K562 (cell line): ENCODE measurements at regions not wholly inside any gene's neighbourhood (a gene's known extent, or its start where the extent isn't known, plus 50 kb on each side); places are given as distances from the start of the nearest gene placed in this dataset.

ENCODE experiments used
- CEBPG ChIP-seq, 3 experiments: fragments of 200-800 bp in 1 of 3; sonication (Bioruptor generic) in 1 of 3; sonication (generic) in 1 of 3; formaldehyde crosslinking in 1 of 3; IDR thresholded peaks in 2 of 3; conservative IDR thresholded peaks in 1 of 3; 2 replicates each; pipeline versions ENCODE4 v1.6.1 to v1.8.0; 2016 to 2022; ENCODE audit warnings: missing compliant biosample characterization in 2 of 3, missing genetic modification characterization in 2 of 3, mild to moderate bottlenecking in 1 of 3, missing genetic modification reagents in 1 of 3
- GTF2E2 ChIP-seq: fragments of 200-800 bp; sonication (Bioruptor generic); IDR thresholded peaks from 2 replicates; pipeline ENCODE4 v1.6.1; 2016; ENCODE audit warnings: missing genetic modification characterization, missing compliant biosample characterization
- HDAC3 ChIP-seq: fragments of 450-650 bp; IDR thresholded peaks from 2 replicates; pipeline ENCODE4 v1.6.1; 2018; ENCODE audit warnings: borderline replicate concordance, mild to moderate bottlenecking, moderate library complexity; ENCODE audit not compliant: partially characterized antibody
- JUN ChIP-seq, 2 experiments: sonication (generic) in 1 of 2; formaldehyde crosslinking in 1 of 2; IDR thresholded peaks; 2 replicates each; pipeline versions ENCODE4 v1.6.1 to v1.8.0; 2012 to 2022; ENCODE audit warnings: borderline replicate concordance in 2 of 2, mild to moderate bottlenecking in 2 of 2, improper control_type of control experiment in 1 of 2, low read depth in 1 of 2, low read length in 1 of 2, missing genetic modification reagents in 1 of 2
- KLF13 ChIP-seq: fragments of 450-650 bp; IDR thresholded peaks from 2 replicates; pipeline ENCODE4 v1.6.1; 2016; ENCODE audit warnings: missing genetic modification characterization, low read depth, mild to moderate bottlenecking, missing compliant biosample characterization, moderate library complexity, borderline replicate concordance
- MAFG ChIP-seq: fragments of 450-650 bp; conservative IDR thresholded peaks from 2 replicates; pipeline ENCODE4 v1.6.1; 2016; ENCODE audit warnings: missing genetic modification characterization, missing compliant biosample characterization
- TFAM ChIP-seq: fragments of 250-450 bp; sonication (Bioruptor Pico); conservative IDR thresholded peaks from 2 replicates; pipeline ENCODE4 v1.5.0; 2021; ENCODE audit warnings: mild to moderate bottlenecking, moderate library complexity
- TOE1 ChIP-seq, 2 experiments: fragments of 450-650 bp in 1 of 2; sonication (generic) in 1 of 2; formaldehyde crosslinking in 1 of 2; IDR thresholded peaks; 2 replicates each; pipeline versions ENCODE4 v1.7.1 to v1.8.0; 2016 to 2022; ENCODE audit warnings: borderline replicate concordance in 2 of 2, mild to moderate bottlenecking in 2 of 2, antibody characterized with exemption in 1 of 2, inconsistent platforms in 1 of 2, low read depth in 1 of 2, missing genetic modification reagents in 1 of 2, moderate library complexity in 1 of 2
- ZNF354B ChIP-seq: fragments of 250-450 bp; sonication (Bioruptor Pico); IDR thresholded peaks from 2 replicates; pipeline ENCODE4 v1.4.0; 2020
- ZNF586 ChIP-seq: fragments of 450-650 bp; formaldehyde crosslinking; conservative IDR thresholded peaks from 2 replicates; pipeline ENCODE4 v1.4.0; 2020; ENCODE audit warnings: mild to moderate bottlenecking, moderate library complexity
- ZNF589 ChIP-seq: fragments of 200-800 bp; sonication (Bioruptor generic); IDR thresholded peaks from 2 replicates; pipeline ENCODE4 v1.6.1; 2016; ENCODE audit warnings: low read depth, missing genetic modification characterization, missing compliant biosample characterization
- ZNF780A ChIP-seq: fragments of 250-450 bp; sonication (Bioruptor Pico); IDR thresholded peaks from 2 replicates; pipeline ENCODE4 v1.5.0; 2021; ENCODE audit warnings: mild to moderate bottlenecking
- TF ChIP-seq, protein P1 (sequence below): fragments of 250-450 bp; sonication (Bioruptor Pico); IDR thresholded peaks from 2 replicates; pipeline ENCODE4 v1.5.0; 2022; ENCODE audit warnings: mild to moderate bottlenecking
- TF ChIP-seq, protein P2 (sequence below): fragments of 450-650 bp; IDR thresholded peaks from 2 replicates; pipeline ENCODE4 v1.6.1; 2016; ENCODE audit warnings: antibody characterized with exemption

DNA sequence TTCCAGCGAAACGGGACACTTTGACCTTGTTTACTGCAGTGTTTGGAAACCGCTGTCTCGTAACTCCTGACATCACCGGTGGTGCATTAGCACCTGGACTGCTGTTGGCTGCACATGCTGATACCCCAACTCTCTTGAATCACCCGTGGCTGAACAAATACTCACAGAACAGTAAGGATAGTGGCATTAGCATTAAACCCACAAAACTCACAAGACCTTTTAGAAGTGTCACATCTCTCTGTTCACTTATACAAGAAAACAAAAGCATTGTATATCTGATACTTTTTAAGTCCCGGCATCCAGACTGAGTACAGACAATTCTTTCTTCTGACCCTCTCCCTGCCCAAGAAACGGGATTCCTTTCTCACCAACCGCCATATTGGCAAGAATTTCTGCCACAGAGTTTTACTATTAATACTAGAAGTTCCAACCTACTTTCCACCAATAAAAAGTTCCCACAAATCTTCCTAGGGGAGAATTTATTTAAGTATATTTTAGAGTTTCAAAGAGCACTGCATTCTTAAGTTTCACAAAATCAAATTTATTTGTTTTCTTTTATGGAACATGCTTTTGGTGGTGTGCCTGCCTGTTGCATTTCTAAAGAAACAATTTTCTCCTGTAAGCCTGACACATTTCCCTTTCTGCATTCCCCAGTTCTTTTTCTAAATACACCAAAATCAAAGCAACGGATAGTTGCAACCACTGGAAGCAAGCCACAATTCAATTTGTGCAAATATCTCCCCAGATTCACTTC, 208.4 kb upstream of the KLF14 start (continued):
- TF ChIP-seq CEBPG (CRISPR knock-in tag; IDR thresholded peaks at IDR 0.05), result no peak; the same call in 1 of the 2 replicates
- 0 out of 4 replicates have a peak, but pooled peaks of 1 of the 2 experiments have one; percentile 48 for TF ChIP-seq CEBPG (tag; conservative IDR thresholded peaks at IDR 0.05 in 1 of 2, IDR thresholded peaks at IDR 0.05 in 1 of 2)
- no peak; the same call in 1 of the 2 replicates for TF ChIP-seq ZNF589 (CRISPR knock-in tag)
- peak; percentile 54; the same call in 1 of the 2 replicates for TF ChIP-seq JUN (IDR thresholded peaks at IDR 0.05; ENCODE audit: borderline replicate concordance, low read depth, low read length)
- TF ChIP-seq JUN (CRISPR knock-in tag; IDR thresholded peaks at IDR 0.05; ENCODE audit: borderline replicate concordance), result 0 out of 2 replicates have a peak, but pooled peaks have one; percentile 39
- TF ChIP-seq ZNF780A (CRISPR knock-in tag), result no peak
- no peak for TF ChIP-seq KLF13 (tag)
- TF ChIP-seq, protein P1, sequence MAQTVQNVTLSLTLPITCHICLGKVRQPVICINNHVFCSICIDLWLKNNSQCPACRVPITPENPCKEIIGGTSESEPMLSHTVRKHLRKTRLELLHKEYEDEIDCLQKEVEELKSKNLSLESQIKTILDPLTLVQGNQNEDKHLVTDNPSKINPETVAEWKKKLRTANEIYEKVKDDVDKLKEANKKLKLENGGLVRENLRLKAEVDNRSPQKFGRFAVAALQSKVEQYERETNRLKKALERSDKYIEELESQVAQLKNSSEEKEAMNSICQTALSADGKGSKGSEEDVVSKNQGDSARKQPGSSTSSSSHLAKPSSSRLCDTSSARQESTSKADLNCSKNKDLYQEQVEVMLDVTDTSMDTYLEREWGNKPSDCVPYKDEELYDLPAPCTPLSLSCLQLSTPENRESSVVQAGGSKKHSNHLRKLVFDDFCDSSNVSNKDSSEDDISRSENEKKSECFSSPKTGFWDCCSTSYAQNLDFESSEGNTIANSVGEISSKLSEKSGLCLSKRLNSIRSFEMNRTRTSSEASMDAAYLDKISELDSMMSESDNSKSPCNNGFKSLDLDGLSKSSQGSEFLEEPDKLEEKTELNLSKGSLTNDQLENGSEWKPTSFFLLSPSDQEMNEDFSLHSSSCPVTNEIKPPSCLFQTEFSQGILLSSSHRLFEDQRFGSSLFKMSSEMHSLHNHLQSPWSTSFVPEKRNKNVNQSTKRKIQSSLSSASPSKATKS (CRISPR knock-in tag), result no peak
- TF ChIP-seq HDAC3, result no peak
- no peak for TF ChIP-seq TFAM (CRISPR knock-in tag)
- no peak for TF ChIP-seq ZNF586
- no peak for TF ChIP-seq ZNF354B (CRISPR knock-in tag)
- TF ChIP-seq, protein P2, sequence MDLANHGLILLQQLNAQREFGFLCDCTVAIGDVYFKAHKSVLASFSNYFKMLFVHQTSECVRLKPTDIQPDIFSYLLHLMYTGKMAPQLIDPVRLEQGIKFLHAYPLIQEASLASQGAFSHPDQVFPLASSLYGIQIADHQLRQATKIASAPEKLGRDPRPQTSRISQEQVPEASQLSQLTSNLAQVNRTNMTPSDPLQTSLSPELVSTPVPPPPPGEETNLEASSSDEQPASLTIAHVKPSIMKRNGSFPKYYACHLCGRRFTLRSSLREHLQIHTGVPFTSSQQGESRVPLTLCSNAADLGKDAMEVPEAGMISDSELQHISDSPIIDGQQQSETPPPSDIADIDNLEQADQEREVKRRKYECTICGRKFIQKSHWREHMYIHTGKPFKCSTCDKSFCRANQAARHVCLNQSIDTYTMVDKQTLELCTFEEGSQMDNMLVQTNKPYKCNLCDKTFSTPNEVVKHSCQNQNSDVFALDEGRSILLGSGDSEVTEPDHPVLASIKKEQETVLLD, result 0 out of 2 replicates have a peak, but pooled peaks have one; percentile 12
- no peak for TF ChIP-seq MAFG
- TF ChIP-seq TOE1 (IDR thresholded peaks at IDR 0.05; ENCODE audit: borderline replicate concordance), result no peak
- TF ChIP-seq TOE1 (CRISPR knock-in tag; IDR thresholded peaks at IDR 0.05; ENCODE audit: borderline replicate concordance, low read depth), result no peak
- TF ChIP-seq GTF2E2 (tag), result peak; percentile 73
